B cell (primary cell): ENCODE measurements at regions not wholly inside any gene's neighbourhood (a gene's known extent, or its start where the extent isn't known, plus 50 kb on each side); places are given as distances from the start of the nearest gene placed in this dataset.

Source experiments
- ATAC-seq: fragments of 200-7000 bp; cut with Tn5 transposase; one replicate; pipeline ENCODE4 v1.10.0; 2021; ENCODE audit warnings: low read depth, mild to moderate bottlenecking, moderate number of reproducible peaks, moderate library complexity
- CTCF ChIA-PET: fragments of 350-600 bp; sonication (Branson Sonifier 250); formaldehyde crosslinking; loops from one replicate; lab custom pipeline; 2021; ENCODE audit warnings: antibody characterized with exemption, inconsistent platforms; lab: Charles Lee
- POLR2A ChIA-PET: fragments of 350-600 bp; sonication (Branson Sonifier 250); formaldehyde crosslinking; loops from one replicate; lab custom pipeline; 2021; ENCODE audit warnings: antibody characterized with exemption; lab: Charles Lee
- DNase-seq: peaks from one replicate; pipeline ENCODE4 v3.0.0; 2013
- H2AFZ ChIP-seq: 2 replicates; pipeline ENCODE4 v1.6.1; 2012; ENCODE audit warnings: mild to moderate bottlenecking, low read depth, low read length; ENCODE audit not compliant: insufficient read depth, poor library complexity, severe bottlenecking
- H3K27ac ChIP-seq, 2 donors: 1 replicate in 1 of 2; 2 replicates in 1 of 2; pipeline ENCODE4 v1.5.1; 2012 to 2013; ENCODE audit warnings: low read length in 2 of 2, mild to moderate bottlenecking in 2 of 2, moderate library complexity in 1 of 2
- H3K27me3 ChIP-seq, 4 experiments: fragments of 200-600 bp in 1 of 4; sonication (generic) in 1 of 4; replicated peaks in 1 of 4; 1 replicate in 2 of 4; 2 replicates in 2 of 4; pipeline versions ENCODE4 v1.6.1 to v1.7.0; 2013 to 2016; ENCODE audit warnings: low read length in 3 of 4, mild to moderate bottlenecking in 2 of 4, mixed read lengths in 1 of 4, moderate library complexity in 1 of 4; ENCODE audit not compliant: insufficient read depth in 4 of 4, control insufficient read depth in 3 of 4; ENCODE audit errors: control extremely low read depth in 1 of 4
- H3K36me3 ChIP-seq, 2 experiments: replicated peaks in 1 of 2; 1 replicate in 1 of 2; 2 replicates in 1 of 2; pipeline versions ENCODE4 v1.6.1 to v1.7.1; 2013; ENCODE audit warnings: low read length in 1 of 2; ENCODE audit not compliant: insufficient read depth in 2 of 2, control insufficient read depth in 1 of 2; ENCODE audit errors: control extremely low read depth in 1 of 2, extremely low read depth in 1 of 2
- H3K4me1 ChIP-seq, 2 donors: fragments of 200-600 bp in 1 of 2; sonication (generic) in 1 of 2; 1 replicate in 1 of 2; 2 replicates in 1 of 2; pipeline versions ENCODE4 v1.5.1 to v1.6.1; 2013 to 2017; ENCODE audit warnings: low read length in 2 of 2; ENCODE audit not compliant: control insufficient read depth in 2 of 2, insufficient read depth in 2 of 2
- H3K4me2 ChIP-seq: replicated peaks from 2 replicates; pipeline ENCODE3; 2012; ENCODE audit warnings: mild to moderate bottlenecking, low read depth, low read length; ENCODE audit not compliant: poor library complexity, severe bottlenecking
- H3K4me3 ChIP-seq, 5 experiments: fragments of 200-600 bp in 1 of 5; sonication (generic) in 1 of 5; 1 replicate in 3 of 5; 2 replicates in 2 of 5; pipeline versions ENCODE4 v1.5.1 to v1.7.0; 2011 to 2016; ENCODE audit warnings: low read length in 4 of 5, mild to moderate bottlenecking in 4 of 5, low read depth in 2 of 5, control low read depth in 1 of 5, moderate library complexity in 1 of 5; ENCODE audit not compliant: insufficient read depth in 1 of 5; ENCODE audit errors: control extremely low read depth in 1 of 5, extremely low read depth in 1 of 5
- H3K79me2 ChIP-seq: fragments of 200-600 bp; sonication (generic); one replicate; pipeline ENCODE4 v1.6.0; 2016; ENCODE audit warnings: low read length; ENCODE audit not compliant: control insufficient read depth, insufficient read depth
- H3K9ac ChIP-seq: fragments of 200-600 bp; sonication (generic); 2 replicates; pipeline ENCODE4 v1.6.1; 2017; ENCODE audit warnings: mild to moderate bottlenecking, low read length, moderate library complexity
- H3K9me3 ChIP-seq, 3 donors: one replicate each; pipeline versions ENCODE4 v1.6.1 to v1.7.1; 2013; ENCODE audit warnings: low read length in 2 of 3; ENCODE audit not compliant: control insufficient read depth in 2 of 3, insufficient read depth in 1 of 3; ENCODE audit errors: control extremely low read depth in 1 of 3
- H4K20me1 ChIP-seq: 2 replicates; pipeline ENCODE4 v1.6.0; 2012; ENCODE audit warnings: mild to moderate bottlenecking, low read length; ENCODE audit not compliant: insufficient read depth, control insufficient read depth, poor library complexity, severe bottlenecking
- H3K27ac Mint-ChIP-seq: one replicate; pipeline ENCODE4 v1.8.0; 2021; ENCODE audit warnings: mixed read lengths
- H3K27me3 Mint-ChIP-seq: one replicate; pipeline ENCODE4 v1.8.0; 2021; ENCODE audit warnings: mixed read lengths
- H3K4me1 Mint-ChIP-seq: one replicate; pipeline ENCODE4 v1.8.0; 2021; ENCODE audit warnings: mixed read lengths
- H3K4me3 Mint-ChIP-seq: one replicate; pipeline ENCODE4 v1.8.0; 2021; ENCODE audit warnings: mixed read lengths
- H3K9me3 Mint-ChIP-seq: one replicate; pipeline ENCODE4 v1.8.0; 2022; ENCODE audit warnings: mixed read lengths; ENCODE audit not compliant: insufficient read depth
- EZH2 ChIP-seq: IDR thresholded peaks from 2 replicates; pipeline ENCODE4 v1.6.1; 2012; ENCODE audit warnings: borderline replicate concordance, low read depth, mild to moderate bottlenecking, moderate library complexity, low read length; ENCODE audit not compliant: insufficient read depth, poor library complexity, severe bottlenecking
- WGBS: methylation state at CpG from one replicate; pipeline ENCODE4 v1.1.5; 2013; ENCODE audit warnings: missing lambda C conversion rate; ENCODE audit not compliant: insufficient coverage; 5-methylcytosine and 5-hydroxymethylcytosine counted together
- intact Hi-C: fragments of 100-400 bp; cut with micrococcal nuclease; formaldehyde crosslinking; loops from one replicate; pipeline ENCODE4 v1.10.0; 2022
- TF ChIP-seq, protein P1 (sequence below): fragments of 200-600 bp; IDR thresholded peaks from one replicate; pipeline ENCODE4 v1.8.0; 2022; ENCODE audit warnings: antibody characterized with exemption, mild to moderate bottlenecking

- TF ChIP-seq EZH2 = no peak
- TF ChIP-seq, protein P1, sequence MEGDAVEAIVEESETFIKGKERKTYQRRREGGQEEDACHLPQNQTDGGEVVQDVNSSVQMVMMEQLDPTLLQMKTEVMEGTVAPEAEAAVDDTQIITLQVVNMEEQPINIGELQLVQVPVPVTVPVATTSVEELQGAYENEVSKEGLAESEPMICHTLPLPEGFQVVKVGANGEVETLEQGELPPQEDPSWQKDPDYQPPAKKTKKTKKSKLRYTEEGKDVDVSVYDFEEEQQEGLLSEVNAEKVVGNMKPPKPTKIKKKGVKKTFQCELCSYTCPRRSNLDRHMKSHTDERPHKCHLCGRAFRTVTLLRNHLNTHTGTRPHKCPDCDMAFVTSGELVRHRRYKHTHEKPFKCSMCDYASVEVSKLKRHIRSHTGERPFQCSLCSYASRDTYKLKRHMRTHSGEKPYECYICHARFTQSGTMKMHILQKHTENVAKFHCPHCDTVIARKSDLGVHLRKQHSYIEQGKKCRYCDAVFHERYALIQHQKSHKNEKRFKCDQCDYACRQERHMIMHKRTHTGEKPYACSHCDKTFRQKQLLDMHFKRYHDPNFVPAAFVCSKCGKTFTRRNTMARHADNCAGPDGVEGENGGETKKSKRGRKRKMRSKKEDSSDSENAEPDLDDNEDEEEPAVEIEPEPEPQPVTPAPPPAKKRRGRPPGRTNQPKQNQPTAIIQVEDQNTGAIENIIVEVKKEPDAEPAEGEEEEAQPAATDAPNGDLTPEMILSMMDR = no peak
Observed at GRCh38 chrX:39438603-39439602, 637.6 kb downstream of the MID1IP1 start.

More at GRCh38 chrX:39438603-39439602, 637.6 kb downstream of the MID1IP1 start:
- Histone ChIP-seq H3K4me3 (no peak overlapping the region), H3K4me2 (no peak overlapping the region), H3K79me2 (no peaks in the 10 kb centered on the region), H4K20me1 (no peaks in the 10 kb centered on the region), H3K27me3 (no peaks in the 10 kb centered on the region), H3K9me3 (peaks cover 0 to 11% (median 7%) of the 10 kb centered on the region in 3 donors), H3K36me3 (no peaks in the 10 kb centered on the region), H3K4me1 (peaks cover 56 to 59% of the 10 kb centered on the region in 2 donors), H3K27ac (no peak overlapping the region), H2AFZ (no peak overlapping the region), H3K9ac (no peak overlapping the region)
- no peak overlapping the region for H3K27ac Mint-ChIP-seq
- intact Hi-C loops = no loop called here
- peaks cover 55% of the 10 kb centered on the region for H3K4me1 Mint-ChIP-seq
- no peak overlapping the region for H3K4me3 Mint-ChIP-seq
- ATAC-seq = no peak
- no peak for DNase-seq
- WGBS = 85% methylated on average over 2 of the region's 11 CpGs
- ChIA-PET POLR2A (no interaction called here), CTCF (no interaction called here)
- H3K9me3 Mint-ChIP-seq = no peaks in the 10 kb centered on the region
- H3K27me3 Mint-ChIP-seq = no peaks in the 10 kb centered on the region
